Neural cell (in vitro differentiated cells): ENCODE measurements at regions not wholly inside any gene's neighbourhood (a gene's known extent, or its start where the extent isn't known, plus 50 kb on each side); places are given as distances from the start of the nearest gene placed in this dataset.

ENCODE experiments used
- H2AFZ ChIP-seq: fragments of 200-600, 300-800 bp; sonication (generic), shearing (Covaris generic); 2 replicates; pipeline ENCODE4 v1.6.0; 2014; ENCODE audit warnings: low read depth, mild to moderate bottlenecking, antibody characterized with exemption, low read length, moderate library complexity
- H3F3A ChIP-seq: fragments of 200-600 bp; shearing (Covaris generic); 2 replicates; pipeline ENCODE4 v1.6.1; 2016; ENCODE audit warnings: mild to moderate bottlenecking, moderate library complexity, mixed read lengths, antibody characterized with exemption, low read length; ENCODE audit not compliant: insufficient read depth, poor library complexity, severe bottlenecking
- H3K27ac ChIP-seq: fragments of 200-600, 300-800 bp; sonication (generic), shearing (Covaris generic); 2 replicates; pipeline ENCODE4 v1.5.1; 2014; ENCODE audit warnings: mild to moderate bottlenecking, low read length, moderate library complexity
- H3K27me3 ChIP-seq: fragments of 300-800, 200-600 bp; sonication (generic), shearing (Covaris generic); 2 replicates; pipeline ENCODE4 v1.6.0; 2014; ENCODE audit warnings: mild to moderate bottlenecking, low read depth, low read length, moderate library complexity; ENCODE audit not compliant: insufficient read depth
- H3K36me3 ChIP-seq: fragments of 300-800, 200-600 bp; sonication (generic), shearing (Covaris generic); 2 replicates; pipeline ENCODE4 v1.5.1; 2014; ENCODE audit warnings: mild to moderate bottlenecking, antibody characterized with exemption, low read length, moderate library complexity; ENCODE audit not compliant: insufficient read depth
- H3K4me2 ChIP-seq: fragments of 300-800, 200-600 bp; sonication (generic), shearing (Covaris generic); 2 replicates; pipeline ENCODE4 v1.6.0; 2014; ENCODE audit warnings: mild to moderate bottlenecking, low read length
- H3K4me3 ChIP-seq: fragments of 300-800, 200-600 bp; sonication (generic), shearing (Covaris generic); 2 replicates; pipeline ENCODE4 v1.5.1; 2014; ENCODE audit warnings: mild to moderate bottlenecking, low read length, moderate library complexity
- H3K79me2 ChIP-seq: fragments of 200-600 bp; shearing (Covaris generic); replicated peaks from 2 replicates; pipeline ENCODE4 v1.6.0; 2014; ENCODE audit warnings: mild to moderate bottlenecking, low read length, moderate library complexity; ENCODE audit not compliant: insufficient read depth
- H3K9ac ChIP-seq: fragments of 300-800, 200-600 bp; sonication (generic), shearing (Covaris generic); 2 replicates; pipeline ENCODE4 v1.6.1; 2016; ENCODE audit warnings: mild to moderate bottlenecking, low read length, mixed read lengths
- H3K9me2 ChIP-seq: fragments of 200-600 bp; shearing (Covaris generic); 2 replicates; pipeline ENCODE4 v1.6.1; 2016; ENCODE audit warnings: mild to moderate bottlenecking, low read length, mixed read lengths; ENCODE audit not compliant: insufficient read depth
- H3K9me3 ChIP-seq: fragments of 200-600, 300-800 bp; sonication (generic), shearing (Covaris generic); 2 replicates; pipeline ENCODE4 v1.6.1; 2016; ENCODE audit warnings: mild to moderate bottlenecking, mixed run types, low read length, moderate library complexity, mixed read lengths
- H4K20me1 ChIP-seq: fragments of 200-600 bp; shearing (Covaris generic); 2 replicates; pipeline ENCODE4 v1.6.1; 2016; ENCODE audit warnings: mild to moderate bottlenecking, mixed run types; ENCODE audit not compliant: insufficient read depth
- EP300 ChIP-seq: fragments of 450-650 bp; conservative IDR thresholded peaks from 2 replicates; pipeline ENCODE4 v1.6.1; 2014; ENCODE audit warnings: antibody characterized with exemption, mild to moderate bottlenecking, moderate library complexity; ENCODE audit not compliant: poor library complexity, severe bottlenecking
- EZH2 ChIP-seq: fragments of 200-600, 300-800 bp; shearing (Covaris generic), sonication (generic); IDR thresholded peaks from 2 replicates; pipeline ENCODE4 v1.6.1; 2014; ENCODE audit warnings: antibody characterized with exemption, low read length, borderline replicate concordance, mild to moderate bottlenecking; ENCODE audit not compliant: insufficient read depth, poor library complexity, severe bottlenecking
- MXI1 ChIP-seq: fragments of 450-650 bp; conservative IDR thresholded peaks from 2 replicates; pipeline ENCODE4 v1.6.1; 2014; ENCODE audit warnings: antibody characterized with exemption, mild to moderate bottlenecking; ENCODE audit not compliant: poor library complexity, severe bottlenecking
- POLR2AphosphoS5 ChIP-seq: IDR thresholded peaks from 2 replicates; pipeline ENCODE4 v1.6.1; 2012
- RAD21 ChIP-seq: fragments of 450-650 bp; conservative IDR thresholded peaks from 2 replicates; pipeline ENCODE4 v1.6.1; 2014; ENCODE audit warnings: antibody characterized with exemption, mild to moderate bottlenecking, moderate library complexity
- REST ChIP-seq: IDR thresholded peaks from 2 replicates; pipeline ENCODE4 v1.6.1; 2012; ENCODE audit warnings: borderline replicate concordance
- SMC3 ChIP-seq: fragments of 450-650 bp; conservative IDR thresholded peaks from 2 replicates; pipeline ENCODE4 v1.6.1; 2014; ENCODE audit warnings: antibody characterized with exemption, mild to moderate bottlenecking, moderate library complexity; ENCODE audit not compliant: poor library complexity
- TAF1 ChIP-seq: IDR thresholded peaks from 2 replicates; pipeline ENCODE4 v1.6.1; 2012; ENCODE audit warnings: low read depth
- TF ChIP-seq, protein P1 (sequence below): fragments of 450-650 bp; IDR thresholded peaks from 2 replicates; pipeline ENCODE4 v1.5.1; 2014; ENCODE audit warnings: antibody characterized with exemption, mild to moderate bottlenecking, moderate library complexity; ENCODE audit not compliant: poor library complexity, severe bottlenecking

DNA sequence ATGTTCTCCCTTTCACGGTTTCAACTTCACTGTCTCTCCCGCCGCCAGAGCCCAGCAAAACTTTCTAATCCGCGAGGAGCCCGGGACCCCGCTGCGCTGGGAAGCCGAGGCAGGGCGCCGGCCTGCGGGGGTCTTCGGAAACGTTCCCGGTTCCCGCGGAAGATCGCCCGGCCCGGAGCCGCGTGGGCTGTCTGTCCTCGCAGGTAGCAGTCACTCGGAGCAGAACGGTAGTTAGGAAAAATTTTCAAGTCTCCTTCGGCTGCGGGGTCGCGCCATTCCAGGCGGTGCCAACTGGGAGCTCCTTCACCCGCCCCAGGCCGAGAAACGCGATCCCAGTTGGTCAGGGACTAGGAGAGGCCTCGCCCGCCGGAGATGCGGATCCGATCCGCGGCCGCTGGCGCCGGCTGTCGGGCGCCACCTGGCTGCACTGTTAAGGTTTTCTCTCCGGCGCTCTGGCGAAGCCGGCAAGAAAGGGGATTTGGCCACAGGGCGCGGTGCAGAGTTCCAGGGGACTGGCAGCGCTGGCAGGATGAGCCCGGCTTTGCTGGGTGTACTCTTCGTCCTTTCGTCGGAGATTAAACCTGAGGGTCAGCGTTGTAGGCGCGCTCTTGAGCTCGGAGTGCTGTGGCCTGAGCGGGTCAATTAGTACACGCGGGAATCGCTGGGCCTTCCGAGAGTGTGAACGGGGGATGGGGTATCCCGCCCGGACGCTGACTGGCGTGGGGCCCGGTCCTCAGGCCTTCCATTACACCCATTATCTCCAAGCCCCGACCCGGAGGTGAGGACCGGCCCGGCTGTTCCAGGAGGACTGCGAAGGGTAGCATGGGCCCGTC, 135.4 kb downstream of the KCNJ12 start:
- H3K27me3 ChIP-seq: peaks cover 18% of the 10 kb centered on the region
- H3K9me3 ChIP-seq: no peaks in the 10 kb centered on the region
- peak overlapping the region; percentile 67 for H3K4me3 ChIP-seq
- no peaks in the 10 kb centered on the region for H3K9me2 ChIP-seq
- H3K79me2 ChIP-seq: no peaks in the 10 kb centered on the region
- peak overlapping the region; percentile 45 for H3K4me2 ChIP-seq
- H3K27ac ChIP-seq: no peak overlapping the region
- no peaks in the 10 kb centered on the region for H3K36me3 ChIP-seq
- TF ChIP-seq EZH2: no peak
- TF ChIP-seq EP300: no peak
- TF ChIP-seq TAF1: no peak
- TF ChIP-seq POLR2AphosphoS5: no peak
- TF ChIP-seq, protein P1, sequence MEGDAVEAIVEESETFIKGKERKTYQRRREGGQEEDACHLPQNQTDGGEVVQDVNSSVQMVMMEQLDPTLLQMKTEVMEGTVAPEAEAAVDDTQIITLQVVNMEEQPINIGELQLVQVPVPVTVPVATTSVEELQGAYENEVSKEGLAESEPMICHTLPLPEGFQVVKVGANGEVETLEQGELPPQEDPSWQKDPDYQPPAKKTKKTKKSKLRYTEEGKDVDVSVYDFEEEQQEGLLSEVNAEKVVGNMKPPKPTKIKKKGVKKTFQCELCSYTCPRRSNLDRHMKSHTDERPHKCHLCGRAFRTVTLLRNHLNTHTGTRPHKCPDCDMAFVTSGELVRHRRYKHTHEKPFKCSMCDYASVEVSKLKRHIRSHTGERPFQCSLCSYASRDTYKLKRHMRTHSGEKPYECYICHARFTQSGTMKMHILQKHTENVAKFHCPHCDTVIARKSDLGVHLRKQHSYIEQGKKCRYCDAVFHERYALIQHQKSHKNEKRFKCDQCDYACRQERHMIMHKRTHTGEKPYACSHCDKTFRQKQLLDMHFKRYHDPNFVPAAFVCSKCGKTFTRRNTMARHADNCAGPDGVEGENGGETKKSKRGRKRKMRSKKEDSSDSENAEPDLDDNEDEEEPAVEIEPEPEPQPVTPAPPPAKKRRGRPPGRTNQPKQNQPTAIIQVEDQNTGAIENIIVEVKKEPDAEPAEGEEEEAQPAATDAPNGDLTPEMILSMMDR: peak; percentile 82
- TF ChIP-seq REST: no peak
- TF ChIP-seq RAD21: peak; percentile 69
- TF ChIP-seq MXI1: peak; percentile 14
- peak; percentile 83 for TF ChIP-seq SMC3
- H3K9ac ChIP-seq: peak overlapping the region; percentile 33
- no peaks in the 10 kb centered on the region for H4K20me1 ChIP-seq
- no peak overlapping the region for H2AFZ ChIP-seq
- no peaks in the 10 kb centered on the region for H3F3A ChIP-seq

DNA sequence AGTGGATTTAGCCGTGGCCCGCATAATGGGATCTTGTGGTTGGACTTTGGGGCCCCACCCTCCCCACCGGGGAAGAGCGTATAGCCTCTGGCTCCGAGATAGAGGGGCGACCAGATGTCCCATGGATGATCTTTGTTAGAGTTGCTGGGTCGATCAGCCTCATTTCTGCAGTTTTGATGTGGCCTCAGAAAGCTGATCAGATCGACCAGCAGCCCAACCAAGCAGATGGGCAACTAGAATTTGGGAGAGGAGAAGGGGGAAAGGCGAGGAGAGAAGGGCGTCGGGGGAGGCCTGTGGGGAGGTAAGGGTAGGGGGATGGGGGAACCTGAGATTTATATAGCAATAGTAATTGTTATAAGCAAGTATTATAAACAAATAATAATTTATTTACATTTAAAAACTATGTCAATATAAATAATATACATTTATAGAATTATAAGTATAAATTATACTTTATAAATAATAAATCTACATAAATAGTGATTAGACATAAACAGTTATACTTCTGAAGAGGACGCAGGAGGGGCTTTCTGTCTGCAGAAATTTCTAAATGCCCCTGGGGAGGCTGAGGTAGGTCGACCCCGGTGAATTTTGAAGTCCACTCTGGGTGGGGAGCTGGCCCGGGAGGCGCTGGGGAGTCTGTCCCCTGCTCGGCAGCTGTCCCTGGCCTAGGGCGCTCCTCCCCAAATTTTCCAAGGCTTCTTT, 136.3 kb downstream of the KCNJ12 start:
- H3K27ac ChIP-seq: no peak overlapping the region
- H3K4me2 ChIP-seq: no peak overlapping the region
- no peak overlapping the region for H2AFZ ChIP-seq
- H3K27me3 ChIP-seq: peaks cover 18% of the 10 kb centered on the region
- H3K36me3 ChIP-seq: no peaks in the 10 kb centered on the region
- no peaks in the 10 kb centered on the region for H3K9me2 ChIP-seq
- peak overlapping the region; percentile 20 for H3K9ac ChIP-seq
- H3K79me2 ChIP-seq: no peaks in the 10 kb centered on the region
- H3F3A ChIP-seq: no peaks in the 10 kb centered on the region
- H3K9me3 ChIP-seq: no peaks in the 10 kb centered on the region
- TF ChIP-seq SMC3 (no peak), RAD21 (no peak), MXI1 (no peak), EP300 (no peak), EZH2 (no peak), POLR2AphosphoS5 (no peak), REST (no peak), TAF1 (no peak)
- TF ChIP-seq, protein P1: no peak
- H3K4me3 ChIP-seq: peak overlapping the region; percentile 51
- H4K20me1 ChIP-seq: no peaks in the 10 kb centered on the region
